ENCODE measurements at regions not wholly inside any gene's neighbourhood (a gene's known extent, or its start where the extent isn't known, plus 50 kb on each side); places are given as distances from the start of the nearest gene placed in this dataset.

DNA sequence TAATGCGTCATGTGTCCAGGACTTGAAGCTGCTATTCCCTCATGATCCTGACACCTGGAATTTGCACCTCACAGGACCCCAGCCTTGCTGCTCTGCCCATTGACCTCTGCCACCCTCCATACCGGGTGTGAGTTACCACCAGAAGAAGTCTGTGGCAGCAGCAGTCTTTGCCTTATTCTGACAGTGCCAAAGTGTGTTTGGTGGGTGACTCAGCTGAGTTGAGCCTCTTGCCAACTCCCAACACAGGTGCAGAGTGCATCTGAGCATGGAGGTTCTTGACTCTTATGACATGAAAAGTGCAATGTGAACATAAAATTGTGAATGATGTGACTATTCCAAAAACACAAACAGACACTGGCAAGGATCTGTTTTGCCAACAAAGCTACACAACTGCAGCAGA, 1166.5 kb upstream of the CDH18 start:
- no peak for TF ChIP-seq EZH2 (IDR thresholded peaks at IDR 0.05)
- TF ChIP-seq, protein P1, sequence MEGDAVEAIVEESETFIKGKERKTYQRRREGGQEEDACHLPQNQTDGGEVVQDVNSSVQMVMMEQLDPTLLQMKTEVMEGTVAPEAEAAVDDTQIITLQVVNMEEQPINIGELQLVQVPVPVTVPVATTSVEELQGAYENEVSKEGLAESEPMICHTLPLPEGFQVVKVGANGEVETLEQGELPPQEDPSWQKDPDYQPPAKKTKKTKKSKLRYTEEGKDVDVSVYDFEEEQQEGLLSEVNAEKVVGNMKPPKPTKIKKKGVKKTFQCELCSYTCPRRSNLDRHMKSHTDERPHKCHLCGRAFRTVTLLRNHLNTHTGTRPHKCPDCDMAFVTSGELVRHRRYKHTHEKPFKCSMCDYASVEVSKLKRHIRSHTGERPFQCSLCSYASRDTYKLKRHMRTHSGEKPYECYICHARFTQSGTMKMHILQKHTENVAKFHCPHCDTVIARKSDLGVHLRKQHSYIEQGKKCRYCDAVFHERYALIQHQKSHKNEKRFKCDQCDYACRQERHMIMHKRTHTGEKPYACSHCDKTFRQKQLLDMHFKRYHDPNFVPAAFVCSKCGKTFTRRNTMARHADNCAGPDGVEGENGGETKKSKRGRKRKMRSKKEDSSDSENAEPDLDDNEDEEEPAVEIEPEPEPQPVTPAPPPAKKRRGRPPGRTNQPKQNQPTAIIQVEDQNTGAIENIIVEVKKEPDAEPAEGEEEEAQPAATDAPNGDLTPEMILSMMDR (IDR thresholded peaks at IDR 0.05): no peak

Data from neural progenitor cell (in vitro differentiated cells).